Small intestine (tissue), 7 donors: ENCODE measurements at regions not wholly inside any gene's neighbourhood (a gene's known extent, or its start where the extent isn't known, plus 50 kb on each side); places are given as distances from the start of the nearest gene placed in this dataset.
A peak's percentile ranks its signal among the peaks of the same experiment; 100 is the strongest.

ENCODE experiments used
- DNase-seq, 2 donors: peaks; one replicate each; pipeline versions ENCODE4 v3.0.0 to v3.0.0-alpha.2; 2013
- FAIRE-seq: peaks from 2 replicates; lab custom pipeline; 2012; peaks lifted over from hg19 to GRCh38; lab: Jason Lieb, UNC
- H3K27ac ChIP-seq, 3 donors: one replicate each; pipeline ENCODE4 v1.5.1; 2013; ENCODE audit warnings: low read length in 2 of 3, mild to moderate bottlenecking in 2 of 3, control low read depth in 1 of 3, inconsistent platforms in 1 of 3, low read depth in 1 of 3, moderate library complexity in 1 of 3
- H3K27me3 ChIP-seq, 3 donors: one replicate each; pipeline ENCODE4 v1.6.1; 2013; ENCODE audit warnings: low read length in 3 of 3, inconsistent platforms in 1 of 3; ENCODE audit not compliant: control insufficient read depth in 3 of 3, insufficient read depth in 3 of 3
- H3K36me3 ChIP-seq, 3 donors: one replicate each; pipeline ENCODE4 v1.6.1; 2013; ENCODE audit warnings: low read length in 3 of 3, inconsistent platforms in 1 of 3, low read depth in 1 of 3, mild to moderate bottlenecking in 1 of 3, moderate library complexity in 1 of 3; ENCODE audit not compliant: control insufficient read depth in 3 of 3, insufficient read depth in 2 of 3
- H3K4me1 ChIP-seq, 3 donors: one replicate each; pipeline ENCODE4 v1.6.1; 2013; ENCODE audit warnings: low read length in 2 of 3, inconsistent platforms in 1 of 3, low read depth in 1 of 3, mild to moderate bottlenecking in 1 of 3, moderate library complexity in 1 of 3; ENCODE audit not compliant: control insufficient read depth in 3 of 3, insufficient read depth in 2 of 3
- H3K4me3 ChIP-seq, 3 donors: one replicate each; pipeline ENCODE4 v1.5.1; 2013; ENCODE audit warnings: low read length in 3 of 3, control low read depth in 1 of 3, inconsistent platforms in 1 of 3, low read depth in 1 of 3, mild to moderate bottlenecking in 1 of 3, moderate library complexity in 1 of 3
- H3K9me3 ChIP-seq, 2 donors: one replicate each; pipeline ENCODE4 v1.6.1; 2013; ENCODE audit warnings: low read depth in 1 of 2, low read length in 1 of 2; ENCODE audit not compliant: control insufficient read depth in 2 of 2, insufficient read depth in 1 of 2
- WGBS, 3 donors: extraction: QIAGEN DNeasy Blood & Tissue Kit; methylation state at CpG; one replicate each; pipeline ENCODE4 v1.1.7; 2013; 5-methylcytosine and 5-hydroxymethylcytosine counted together
- donor health status: healthy with polysubstance abuse.
- donor health status: control.
- donor health status: control.
- donor health status: Bipolar disorder and iron deficiency.
- donor health status: healthy.

DNA sequence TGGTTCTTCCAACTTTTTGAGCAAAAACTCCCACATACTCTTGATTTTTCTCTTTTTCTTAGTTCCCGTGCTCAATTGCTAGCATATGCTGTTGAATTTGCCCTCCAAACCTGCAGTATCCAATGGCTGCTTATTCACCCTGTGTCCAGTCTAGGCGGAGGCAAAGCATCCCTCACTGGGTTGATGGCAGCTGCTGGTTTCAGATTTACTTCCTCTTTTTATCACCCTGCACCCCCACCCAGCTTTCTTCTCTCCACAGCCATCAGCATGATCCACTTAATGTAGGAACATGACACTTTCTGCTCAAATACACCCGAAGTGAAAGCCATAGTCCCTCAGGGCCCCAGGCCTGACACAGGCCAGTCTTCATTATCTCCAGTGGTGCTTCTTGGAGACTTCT lies 87.6 kb upstream of the ADARB2 start:
- Histone ChIP-seq H3K9me3 (peaks cover 0 to 15% of the 10 kb centered on the region in 2 donors), H3K4me1 (no peaks in the 10 kb centered on the region), H3K27ac (no peak overlapping the region), H3K27me3 (no peaks in the 10 kb centered on the region), H3K4me3 (no peak overlapping the region), H3K36me3 (no peaks in the 10 kb centered on the region)
- no peak for DNase-seq
- WGBS, 3 donors = 58 to 75% (median 74%) methylated on average over 3 of the region's 3 CpGs
- FAIRE-seq = no peak

DNA sequence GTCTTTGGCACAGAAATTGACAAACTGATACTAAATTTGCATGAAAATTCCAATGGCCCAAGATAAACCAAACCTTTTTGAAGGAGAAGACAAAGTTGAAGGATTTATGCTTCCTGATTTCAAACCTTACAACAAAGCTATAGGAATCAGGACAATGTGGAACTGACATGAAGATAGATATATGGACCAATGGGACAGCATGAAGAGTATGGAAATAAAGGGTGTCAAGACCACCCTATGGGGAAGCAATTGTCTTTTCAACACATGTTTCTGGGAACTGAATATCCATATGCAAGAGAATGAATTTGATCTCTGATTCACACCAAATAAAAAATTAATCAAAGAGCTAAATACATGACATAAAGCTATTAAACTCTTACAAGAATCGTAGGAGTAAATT lies 77.2 kb upstream of the ADARB2 start:
- Histone ChIP-seq H3K4me1 (no peaks in the 10 kb centered on the region), H3K27ac (no peak overlapping the region), H3K27me3 (no peaks in the 10 kb centered on the region), H3K4me3 (no peak overlapping the region), H3K36me3 (no peaks in the 10 kb centered on the region), H3K9me3 (peaks cover 0 to 2% of the 10 kb centered on the region in 2 donors)
- no peak for DNase-seq
- WGBS, 3 donors = 86 to 88% (median 87%) methylated on average over 1 of the region's 1 CpG
- no peak for FAIRE-seq

GRCh38 chr10:1809139-1809741 lies 71.9 kb upstream of the ADARB2 start:
- Histone ChIP-seq H3K36me3 (no peaks in the 10 kb centered on the region), H3K27me3 (no peaks in the 10 kb centered on the region), H3K4me3 (no peak overlapping the region), H3K27ac (no peak overlapping the region), H3K4me1 (no peaks in the 10 kb centered on the region), H3K9me3 (no peaks in the 10 kb centered on the region)
- 84 to 89% (median 86%) methylated on average over 27 of the region's 27 CpGs for WGBS, 3 donors
- peak in 1 of 2 donors; percentile 15 for DNase-seq
- no peak for FAIRE-seq

- FAIRE-seq = no peak
- no peak for DNase-seq
- H3K27ac ChIP-seq = no peak overlapping the region
- no peaks in the 10 kb centered on the region for H3K9me3 ChIP-seq
- WGBS, 3 donors = 87 to 92% (median 87%) methylated on average over 25 of the region's 25 CpGs
- H3K4me1 ChIP-seq = no peaks in the 10 kb centered on the region
- no peak overlapping the region for H3K4me3 ChIP-seq
- H3K36me3 ChIP-seq = no peaks in the 10 kb centered on the region
- no peaks in the 10 kb centered on the region for H3K27me3 ChIP-seq
Measured at GRCh38 chr10:1807924-1808323, 70.6 kb upstream of the ADARB2 start.

- Histone ChIP-seq H3K36me3 (no peaks in the 10 kb centered on the region), H3K4me3 (no peak overlapping the region), H3K9me3 (no peaks in the 10 kb centered on the region), H3K27ac (no peak overlapping the region), H3K27me3 (no peaks in the 10 kb centered on the region), H3K4me1 (no peaks in the 10 kb centered on the region)
- DNase-seq (no peak), FAIRE-seq (no peak)
- WGBS, 3 donors = 80 to 85% (median 83%) methylated on average over 9 of the region's 9 CpGs
Measured at GRCh38 chr10:1807196-1807595, 69.9 kb upstream of the ADARB2 start.

DNA sequence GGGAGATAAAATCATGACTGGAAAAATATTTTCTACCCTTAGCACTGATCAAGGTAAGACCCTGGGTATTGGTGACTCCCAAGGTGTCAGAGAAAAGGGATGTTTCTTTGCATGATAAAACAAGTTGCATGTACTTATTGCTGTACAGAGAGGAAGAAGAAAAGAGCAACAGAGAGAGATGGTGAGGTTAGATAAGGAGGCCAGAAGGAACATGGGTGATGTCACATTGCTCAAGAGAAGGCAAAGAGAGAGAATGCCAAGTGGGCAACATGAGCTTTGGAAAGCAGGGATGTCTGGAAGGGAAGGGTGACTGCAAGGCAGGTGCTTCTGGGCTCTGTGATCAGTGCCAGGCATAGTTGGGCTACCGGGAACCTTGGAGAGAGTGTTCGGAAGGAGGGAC lies 65.1 kb upstream of the ADARB2 start:
- 79 to 92% (median 90%) methylated on average over 2 of the region's 2 CpGs for WGBS, 3 donors
- H3K36me3 ChIP-seq = no peaks in the 10 kb centered on the region
- H3K9me3 ChIP-seq = peaks cover 0 to 2% of the 10 kb centered on the region in 2 donors
- no peak overlapping the region for H3K4me3 ChIP-seq
- FAIRE-seq (no peak), DNase-seq (no peak)
- no peaks in the 10 kb centered on the region for H3K4me1 ChIP-seq
- no peaks in the 10 kb centered on the region for H3K27me3 ChIP-seq
- H3K27ac ChIP-seq = no peak overlapping the region

- H3K4me3 ChIP-seq = no peak overlapping the region
- H3K36me3 ChIP-seq = no peaks in the 10 kb centered on the region
- no peaks in the 10 kb centered on the region for H3K27me3 ChIP-seq
- no peaks in the 10 kb centered on the region for H3K9me3 ChIP-seq
- H3K27ac ChIP-seq = no peak overlapping the region
- 67 to 80% (median 72%) methylated on average over 9 of the region's 9 CpGs for WGBS, 3 donors
- FAIRE-seq = no peak
- no peak for DNase-seq
- no peaks in the 10 kb centered on the region for H3K4me1 ChIP-seq
Measured at GRCh38 chr10:1788401-1788800, 51.1 kb upstream of the ADARB2 start.
